HCT116 (cell line): ENCODE measurements at regions not wholly inside any gene's neighbourhood (a gene's known extent, or its start where the extent isn't known, plus 50 kb on each side); places are given as distances from the start of the nearest gene placed in this dataset.

Experiments used
- ATAC-seq: fragments of 200-7000 bp; cut with Tn5 transposase; 2 replicates; pipeline ENCODE4 v1.9.1; 2020; ENCODE audit warnings: mild to moderate bottlenecking, moderate library complexity
- BruUV-seq: library from RNA; stranded (reverse); fragments of 400-500 nt; replicated peaks from 2 replicates; lab custom pipeline; 2021; lab: Mats Ljungman, UMichigan
- CTCF ChIA-PET: fragments of 300-600 bp; sonication (Branson Sonifier 250); formaldehyde crosslinking; loops from one replicate; lab custom pipeline; 2021; ENCODE audit warnings: antibody characterized with exemption; lab: Charles Lee
- POLR2A ChIA-PET: fragments of 300-600, 350-600 bp; sonication (Branson Sonifier 250); formaldehyde crosslinking; loops from one replicate; lab custom pipeline; 2021; ENCODE audit warnings: antibody characterized with exemption; lab: Charles Lee
- RAD21 ChIA-PET, 2 experiments: fragments of 300-600 bp; sonication (Branson Sonifier 250); formaldehyde crosslinking; loops; one replicate each; lab custom pipeline; 2023; ENCODE audit warnings: low total read pairs in 2 of 2; ENCODE audit not compliant: uncharacterized antibody in 2 of 2, unreplicated experiment in 2 of 2, low non-redundant PET in 1 of 2; lab: Charles Lee
- DNase-seq: peaks from one replicate; pipeline ENCODE4 v3.0.0-alpha.2; 2010; ENCODE audit warnings: low read depth, low spot score
- H2AFZ ChIP-seq: fragments of 200-600 bp; shearing (Covaris generic), sonication (generic); 2 replicates; pipeline ENCODE4 v1.6.1; 2017; ENCODE audit warnings: low read depth, mixed run types, mixed read lengths, antibody characterized with exemption, low read length; ENCODE audit not compliant: poor library complexity, severe bottlenecking
- H3K27ac ChIP-seq: 2 replicates; pipeline ENCODE4 v1.5.1; 2012; ENCODE audit warnings: low read depth, low read length
- H3K27me3 ChIP-seq: fragments of 200-600 bp; sonication (generic); 2 replicates; pipeline ENCODE4 v1.6.1; 2016; ENCODE audit warnings: mixed run types, low read length, mixed read lengths; ENCODE audit not compliant: insufficient read depth
- H3K36me3 ChIP-seq, 2 experiments: fragments of 200-500 bp in 1 of 2; fragments of 200-600 bp in 1 of 2; sonication (Bioruptor generic) in 1 of 2; sonication (generic) in 1 of 2; 2 replicates each; pipeline versions ENCODE4 v1.5.1 to v1.6.1; 2014 to 2016; ENCODE audit warnings: low read length in 2 of 2, inconsistent platforms in 1 of 2, mixed read lengths in 1 of 2, mixed run types in 1 of 2; ENCODE audit not compliant: insufficient read depth in 2 of 2, control insufficient read depth in 1 of 2
- H3K4me1 ChIP-seq, 2 experiments: fragments of 200-600 bp in 1 of 2; sonication (generic) in 1 of 2; 2 replicates each; pipeline versions ENCODE4 v1.5.1 to v1.6.1; 2012 to 2017; ENCODE audit warnings: low read length in 2 of 2, inconsistent platforms in 1 of 2, mild to moderate bottlenecking in 1 of 2, mixed read lengths in 1 of 2, mixed run types in 1 of 2, moderate library complexity in 1 of 2; ENCODE audit not compliant: insufficient read depth in 2 of 2, control insufficient read depth in 1 of 2
- H3K4me2 ChIP-seq: fragments of 200-600 bp; sonication (generic); 2 replicates; pipeline ENCODE4 v1.6.1; 2017; ENCODE audit warnings: mixed run types, low read length, mixed read lengths
- H3K4me3 ChIP-seq, 2 experiments: fragments of 200-600 bp in 1 of 2; sonication (generic) in 1 of 2; replicated peaks in 1 of 2; 2 replicates each; pipeline ENCODE4 v1.5.1; 2011 to 2016; ENCODE audit warnings: low read length in 2 of 2, control low read depth in 1 of 2, low read depth in 1 of 2, mild to moderate bottlenecking in 1 of 2, mixed read lengths in 1 of 2, mixed run types in 1 of 2
- H3K79me2 ChIP-seq: fragments of 200-600 bp; sonication (generic); 2 replicates; pipeline ENCODE4 v1.6.1; 2017; ENCODE audit warnings: mild to moderate bottlenecking, mixed run types, low read length, moderate library complexity, mixed read lengths; ENCODE audit not compliant: insufficient read depth
- H3K9ac ChIP-seq: fragments of 200-600 bp; sonication (generic); 2 replicates; pipeline ENCODE4 v1.6.1; 2016; ENCODE audit warnings: low read length, mixed read lengths
- H3K9me2 ChIP-seq: fragments of 200-600 bp; sonication (generic), shearing (Covaris generic); 2 replicates; pipeline ENCODE4 v1.6.1; 2017; ENCODE audit warnings: mixed run types, mild to moderate bottlenecking, moderate library complexity; ENCODE audit not compliant: insufficient read depth
- H3K9me3 ChIP-seq, 2 experiments: fragments of 200-500 bp in 1 of 2; fragments of 200-600 bp in 1 of 2; sonication (Bioruptor generic) in 1 of 2; sonication (generic) in 1 of 2; 2 replicates each; pipeline ENCODE4 v1.6.1; 2014 to 2017; ENCODE audit warnings: low read length in 2 of 2, mixed read lengths in 2 of 2, inconsistent platforms in 1 of 2, low read depth in 1 of 2, mild to moderate bottlenecking in 1 of 2, mixed run types in 1 of 2, moderate library complexity in 1 of 2; ENCODE audit not compliant: control insufficient read depth in 1 of 2, insufficient read depth in 1 of 2
- H4K20me1 ChIP-seq: fragments of 200-600 bp; sonication (generic), shearing (Covaris generic); 2 replicates; pipeline ENCODE4 v1.6.1; 2017; ENCODE audit warnings: mixed run types, mild to moderate bottlenecking, moderate library complexity; ENCODE audit not compliant: insufficient read depth
- CBX3 ChIP-seq: IDR thresholded peaks from 2 replicates; pipeline ENCODE4 v1.6.1; 2012; ENCODE audit warnings: low read depth
- CEBPB ChIP-seq: IDR thresholded peaks from 2 replicates; pipeline ENCODE4 v1.6.1; 2012; ENCODE audit warnings: low read depth
- EGR1 ChIP-seq: IDR thresholded peaks from 2 replicates; pipeline ENCODE4 v1.6.1; 2012; ENCODE audit warnings: low read depth
- ELF1 ChIP-seq: IDR thresholded peaks from 2 replicates; pipeline ENCODE4 v1.6.1; 2012; ENCODE audit warnings: low read depth, borderline replicate concordance
- EZH2 ChIP-seq: fragments of 200-600 bp; sonication (generic); IDR thresholded peaks from 2 replicates; pipeline ENCODE4 v1.6.1; 2017; ENCODE audit warnings: antibody characterized with exemption, mixed run types
- FOSL1 ChIP-seq: IDR thresholded peaks from 2 replicates; pipeline ENCODE4 v1.6.1; 2012; ENCODE audit warnings: low read depth
- JUND ChIP-seq: IDR thresholded peaks from 2 replicates; pipeline ENCODE4 v1.6.1; 2012
- POLR2AphosphoS5 ChIP-seq: IDR thresholded peaks from 2 replicates; pipeline ENCODE4 v1.6.1; 2011; ENCODE audit warnings: mild to moderate bottlenecking, low read depth, low read length, moderate library complexity
- RAD21 ChIP-seq: IDR thresholded peaks from 2 replicates; pipeline ENCODE4 v1.6.1; 2012; ENCODE audit warnings: low read depth, mild to moderate bottlenecking
- SIN3A ChIP-seq: IDR thresholded peaks from 2 replicates; pipeline ENCODE4 v1.6.1; 2012; ENCODE audit warnings: low read depth
- SP1 ChIP-seq: IDR thresholded peaks from 2 replicates; pipeline ENCODE4 v1.6.1; 2012; ENCODE audit warnings: low read depth
- SRF ChIP-seq: IDR thresholded peaks from 2 replicates; pipeline ENCODE4 v1.6.1; 2012; ENCODE audit warnings: low read depth
- TCF7L2 ChIP-seq: IDR thresholded peaks from 2 replicates; pipeline ENCODE4 v1.7.0; 2011; ENCODE audit warnings: borderline replicate concordance, inconsistent platforms; ENCODE audit not compliant: insufficient read depth, insufficient read length; ENCODE audit errors: extremely low read depth
- YY1 ChIP-seq: IDR thresholded peaks from 2 replicates; pipeline ENCODE4 v1.6.1; 2011; ENCODE audit warnings: low read length, low read depth, moderate library complexity, mild to moderate bottlenecking; ENCODE audit not compliant: insufficient replicate concordance; ENCODE audit errors: extremely low read depth
- ZFX ChIP-seq: fragments of 450-650 bp; IDR thresholded peaks from 2 replicates; pipeline ENCODE4 v1.6.1; 2017
- ZNF274 ChIP-seq: fragments of 200-500 bp; sonication (Bioruptor generic); IDR thresholded peaks from 2 replicates; pipeline ENCODE4 v1.6.1; 2014; ENCODE audit warnings: mild to moderate bottlenecking, low read depth, low read length, inconsistent platforms
- intact Hi-C: fragments of 100-400 bp; cut with micrococcal nuclease; formaldehyde crosslinking; loops from 2 replicates; pipeline ENCODE4 v1.10.0; 2022
- TF ChIP-seq, protein P1 (sequence below): IDR thresholded peaks from 2 replicates; pipeline ENCODE4 v1.6.1; 2012; ENCODE audit warnings: low read depth
- TF ChIP-seq, protein P2 (sequence below): IDR thresholded peaks from 2 replicates; pipeline ENCODE4 v1.6.1; 2012
- TF ChIP-seq, protein P3 (sequence below): IDR thresholded peaks from 2 replicates; pipeline ENCODE4 v1.6.1; 2011; ENCODE audit warnings: mild to moderate bottlenecking, low read length, moderate library complexity; ENCODE audit not compliant: insufficient replicate concordance; ENCODE audit errors: extremely low read depth
- TF ChIP-seq, protein P4 (sequence below), 3 experiments: fragments of 200-600 bp in 1 of 3; sonication (generic) in 1 of 3; IDR thresholded peaks in 2 of 3; conservative IDR thresholded peaks in 1 of 3; 2 replicates each; pipeline ENCODE4 v1.5.1; 2012 to 2017; ENCODE audit warnings: low read depth in 2 of 3, low read length in 2 of 3, antibody characterized with exemption in 1 of 3, borderline replicate concordance in 1 of 3, control low read depth in 1 of 3, mild to moderate bottlenecking in 1 of 3, mixed read lengths in 1 of 3, mixed run types in 1 of 3, moderate library complexity in 1 of 3; ENCODE audit not compliant: insufficient read depth in 1 of 3

DNA sequence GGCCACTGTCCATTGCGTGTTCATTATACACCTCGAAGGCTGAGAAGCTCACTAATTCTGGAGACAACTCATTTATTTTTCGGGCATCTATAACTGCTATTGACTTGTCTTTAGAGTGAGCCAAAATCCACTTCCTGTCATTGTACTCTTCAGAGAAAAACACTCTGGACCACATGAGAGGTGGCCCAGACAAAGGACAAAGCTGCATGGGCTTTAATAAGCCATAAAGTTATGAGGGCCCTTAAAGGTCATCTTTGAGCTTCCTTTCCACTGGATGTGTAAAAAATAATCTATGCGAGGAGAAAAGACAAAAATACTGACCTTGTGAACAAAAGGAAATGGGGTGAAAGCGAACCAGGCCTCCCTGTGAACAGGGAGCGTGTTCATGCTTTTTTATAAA, 63.5 kb upstream of the ZC3H12C start:
- Histone ChIP-seq H3K27ac (no peak overlapping the region), H3K9me2 (no peaks in the 10 kb centered on the region), H4K20me1 (no peaks in the 10 kb centered on the region), H3K9me3 (no peaks in the 10 kb centered on the region), H3K36me3 (no peaks in the 10 kb centered on the region), H3K4me3 (no peak overlapping the region), H3K79me2 (no peaks in the 10 kb centered on the region), H2AFZ (no peak overlapping the region), H3K27me3 (no peaks in the 10 kb centered on the region), H3K4me2 (no peak overlapping the region), H3K4me1 (no peaks in the 10 kb centered on the region), H3K9ac (no peak overlapping the region)
- TF ChIP-seq JUND = no peak
- no peak for TF ChIP-seq SRF
- TF ChIP-seq, protein P1, sequence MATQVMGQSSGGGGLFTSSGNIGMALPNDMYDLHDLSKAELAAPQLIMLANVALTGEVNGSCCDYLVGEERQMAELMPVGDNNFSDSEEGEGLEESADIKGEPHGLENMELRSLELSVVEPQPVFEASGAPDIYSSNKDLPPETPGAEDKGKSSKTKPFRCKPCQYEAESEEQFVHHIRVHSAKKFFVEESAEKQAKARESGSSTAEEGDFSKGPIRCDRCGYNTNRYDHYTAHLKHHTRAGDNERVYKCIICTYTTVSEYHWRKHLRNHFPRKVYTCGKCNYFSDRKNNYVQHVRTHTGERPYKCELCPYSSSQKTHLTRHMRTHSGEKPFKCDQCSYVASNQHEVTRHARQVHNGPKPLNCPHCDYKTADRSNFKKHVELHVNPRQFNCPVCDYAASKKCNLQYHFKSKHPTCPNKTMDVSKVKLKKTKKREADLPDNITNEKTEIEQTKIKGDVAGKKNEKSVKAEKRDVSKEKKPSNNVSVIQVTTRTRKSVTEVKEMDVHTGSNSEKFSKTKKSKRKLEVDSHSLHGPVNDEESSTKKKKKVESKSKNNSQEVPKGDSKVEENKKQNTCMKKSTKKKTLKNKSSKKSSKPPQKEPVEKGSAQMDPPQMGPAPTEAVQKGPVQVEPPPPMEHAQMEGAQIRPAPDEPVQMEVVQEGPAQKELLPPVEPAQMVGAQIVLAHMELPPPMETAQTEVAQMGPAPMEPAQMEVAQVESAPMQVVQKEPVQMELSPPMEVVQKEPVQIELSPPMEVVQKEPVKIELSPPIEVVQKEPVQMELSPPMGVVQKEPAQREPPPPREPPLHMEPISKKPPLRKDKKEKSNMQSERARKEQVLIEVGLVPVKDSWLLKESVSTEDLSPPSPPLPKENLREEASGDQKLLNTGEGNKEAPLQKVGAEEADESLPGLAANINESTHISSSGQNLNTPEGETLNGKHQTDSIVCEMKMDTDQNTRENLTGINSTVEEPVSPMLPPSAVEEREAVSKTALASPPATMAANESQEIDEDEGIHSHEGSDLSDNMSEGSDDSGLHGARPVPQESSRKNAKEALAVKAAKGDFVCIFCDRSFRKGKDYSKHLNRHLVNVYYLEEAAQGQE = no peak
- TF ChIP-seq, protein P2, sequence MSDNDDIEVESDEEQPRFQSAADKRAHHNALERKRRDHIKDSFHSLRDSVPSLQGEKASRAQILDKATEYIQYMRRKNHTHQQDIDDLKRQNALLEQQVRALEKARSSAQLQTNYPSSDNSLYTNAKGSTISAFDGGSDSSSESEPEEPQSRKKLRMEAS = no peak
- no peak for TF ChIP-seq SP1
- TF ChIP-seq POLR2AphosphoS5 = no peak
- no peak for TF ChIP-seq SIN3A
- TF ChIP-seq RAD21 = no peak
- no peak for TF ChIP-seq TCF7L2
- no peak for TF ChIP-seq ZFX
- TF ChIP-seq ELF1 = no peak
- no peak for TF ChIP-seq CEBPB
- TF ChIP-seq EZH2 = no peak
- TF ChIP-seq FOSL1 = no peak
- TF ChIP-seq CBX3 = no peak
- TF ChIP-seq, protein P3, sequence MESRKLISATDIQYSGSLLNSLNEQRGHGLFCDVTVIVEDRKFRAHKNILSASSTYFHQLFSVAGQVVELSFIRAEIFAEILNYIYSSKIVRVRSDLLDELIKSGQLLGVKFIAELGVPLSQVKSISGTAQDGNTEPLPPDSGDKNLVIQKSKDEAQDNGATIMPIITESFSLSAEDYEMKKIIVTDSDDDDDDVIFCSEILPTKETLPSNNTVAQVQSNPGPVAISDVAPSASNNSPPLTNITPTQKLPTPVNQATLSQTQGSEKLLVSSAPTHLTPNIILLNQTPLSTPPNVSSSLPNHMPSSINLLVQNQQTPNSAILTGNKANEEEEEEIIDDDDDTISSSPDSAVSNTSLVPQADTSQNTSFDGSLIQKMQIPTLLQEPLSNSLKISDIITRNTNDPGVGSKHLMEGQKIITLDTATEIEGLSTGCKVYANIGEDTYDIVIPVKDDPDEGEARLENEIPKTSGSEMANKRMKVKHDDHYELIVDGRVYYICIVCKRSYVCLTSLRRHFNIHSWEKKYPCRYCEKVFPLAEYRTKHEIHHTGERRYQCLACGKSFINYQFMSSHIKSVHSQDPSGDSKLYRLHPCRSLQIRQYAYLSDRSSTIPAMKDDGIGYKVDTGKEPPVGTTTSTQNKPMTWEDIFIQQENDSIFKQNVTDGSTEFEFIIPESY = no peak
- TF ChIP-seq, protein P4, sequence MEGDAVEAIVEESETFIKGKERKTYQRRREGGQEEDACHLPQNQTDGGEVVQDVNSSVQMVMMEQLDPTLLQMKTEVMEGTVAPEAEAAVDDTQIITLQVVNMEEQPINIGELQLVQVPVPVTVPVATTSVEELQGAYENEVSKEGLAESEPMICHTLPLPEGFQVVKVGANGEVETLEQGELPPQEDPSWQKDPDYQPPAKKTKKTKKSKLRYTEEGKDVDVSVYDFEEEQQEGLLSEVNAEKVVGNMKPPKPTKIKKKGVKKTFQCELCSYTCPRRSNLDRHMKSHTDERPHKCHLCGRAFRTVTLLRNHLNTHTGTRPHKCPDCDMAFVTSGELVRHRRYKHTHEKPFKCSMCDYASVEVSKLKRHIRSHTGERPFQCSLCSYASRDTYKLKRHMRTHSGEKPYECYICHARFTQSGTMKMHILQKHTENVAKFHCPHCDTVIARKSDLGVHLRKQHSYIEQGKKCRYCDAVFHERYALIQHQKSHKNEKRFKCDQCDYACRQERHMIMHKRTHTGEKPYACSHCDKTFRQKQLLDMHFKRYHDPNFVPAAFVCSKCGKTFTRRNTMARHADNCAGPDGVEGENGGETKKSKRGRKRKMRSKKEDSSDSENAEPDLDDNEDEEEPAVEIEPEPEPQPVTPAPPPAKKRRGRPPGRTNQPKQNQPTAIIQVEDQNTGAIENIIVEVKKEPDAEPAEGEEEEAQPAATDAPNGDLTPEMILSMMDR (IDR thresholded peaks at IDR 0.05 in 2 of 3, conservative IDR thresholded peaks at IDR 0.05 in 1 of 3; ENCODE audit: borderline replicate concordance in 1 of 3, insufficient read depth in 1 of 3, low read depth in 2 of 3, low read length in 2 of 3) = no peak
- TF ChIP-seq YY1 = no peak
- no peak for TF ChIP-seq ZNF274
- no peak for TF ChIP-seq EGR1
- intact Hi-C loops = no loop called here
- ChIA-PET POLR2A (no interaction called here), CTCF (no interaction called here), RAD21 (no interaction called here)
- DNase-seq = no peak
- ATAC-seq = no peak
- BruUV-seq = no TSS peak
